Thyroid gland (tissue), 4 donors: ENCODE measurements at regions not wholly inside any gene's neighbourhood (a gene's known extent, or its start where the extent isn't known, plus 50 kb on each side); places are given as distances from the start of the nearest gene placed in this dataset.
A peak's percentile ranks its signal among the peaks of the same experiment; 100 is the strongest.
"Not testable (repeated sequence)": the region's sequence is repeated elsewhere in the genome, so short reads cannot be mapped to it uniquely, and the experiment has no call there.

Experiments
- DNase-seq, 2 donors: peaks; one replicate each; pipeline ENCODE4 v3.0.0-alpha.2; 2019
- H3K27ac ChIP-seq, 3 donors: fragments of 200-600 bp; sonication (generic); 1 replicate in 2 of 3; 2 replicates in 1 of 3; pipeline ENCODE4 v1.5.1; 2016 to 2019; ENCODE audit warnings: mild to moderate bottlenecking in 1 of 3, moderate library complexity in 1 of 3
- H3K27me3 ChIP-seq: fragments of 200-600 bp; sonication (generic); one replicate; pipeline ENCODE4 v1.5.1; 2019
- H3K36me3 ChIP-seq, 2 donors: fragments of 200-600 bp; sonication (generic); one replicate each; pipeline ENCODE4 v1.5.1; 2016 to 2019
- H3K4me1 ChIP-seq, 2 donors: fragments of 200-600 bp; sonication (generic); one replicate each; pipeline ENCODE4 v1.5.1; 2017 to 2019
- H3K4me3 ChIP-seq, 3 donors: fragments of 200-600 bp; sonication (generic); replicated peaks in 1 of 3; 1 replicate in 2 of 3; 2 replicates in 1 of 3; pipeline ENCODE4 v1.5.1; 2016; ENCODE audit warnings: mild to moderate bottlenecking in 1 of 3
- H3K9me3 ChIP-seq: fragments of 200-600 bp; sonication (generic); one replicate; pipeline ENCODE4 v1.5.1; 2017
- POLR2A ChIP-seq, 2 donors: fragments of 450-650 bp; IDR thresholded peaks; one replicate each; pipeline ENCODE4 v1.6.1; 2017; ENCODE audit warnings: antibody characterized with exemption in 2 of 2, mild to moderate bottlenecking in 2 of 2, moderate library complexity in 1 of 2
- WGBS, 2 donors: methylation state at CpG; one replicate each; pipeline ENCODE4 v1.1.5; 2017; 5-methylcytosine and 5-hydroxymethylcytosine counted together
- intact Hi-C: fragments of 100-400 bp; cut with DNase I; formaldehyde crosslinking; loops from one replicate; pipeline ENCODE4 v1.15.1; 2023

- H3K4me1 ChIP-seq, H3K9me3 ChIP-seq, H3K4me3 ChIP-seq, intact Hi-C loops, H3K27me3 ChIP-seq, H3K36me3 ChIP-seq, H3K27ac ChIP-seq: not testable (repeated sequence)
- 73 to 78% methylated on average over 3 to 4 of the region's 4 CpGs for WGBS, 2 donors
- peak in 1 of 2 donors; percentile 7 for DNase-seq
Observed at GRCh38 chr1:120357046-120357445, 57.8 kb upstream of the NBPF8 start.

GRCh38 chr1:120356170-120356569, 58.7 kb upstream of the NBPF8 start:
- H3K4me1 ChIP-seq, H3K27me3 ChIP-seq, intact Hi-C loops, H3K4me3 ChIP-seq, H3K36me3 ChIP-seq, H3K27ac ChIP-seq, H3K9me3 ChIP-seq: not testable (repeated sequence)
- WGBS, 2 donors, result 0% methylated on average over 1 of the region's 8 CpGs; no CpG with 5 or more reads in 1 of the 2 donors
- peak; percentile 25 to 34 for DNase-seq

- H3K9me3 ChIP-seq, intact Hi-C loops, H3K36me3 ChIP-seq, H3K4me3 ChIP-seq, H3K27me3 ChIP-seq, H3K4me1 ChIP-seq: not testable (repeated sequence)
- peak in 1 of 2 donors; percentile 59 for TF ChIP-seq POLR2A (IDR thresholded peaks at IDR 0.05)
- WGBS, 2 donors, result 29 to 76% methylated on average over 7 to 9 of the region's 30 CpGs
- H3K27ac ChIP-seq, result peak overlapping the region in 2 of 3 donors; percentile 49 to 87
- peak; percentile 51 to 55 for DNase-seq
Observed at GRCh38 chr1:120354618-120355184, 60.1 kb upstream of the NBPF8 start.

- Histone ChIP-seq H3K4me3 (peak overlapping the region in 1 of 3 donors; percentile 17), H3K27ac (peak overlapping the region; percentile 39 to 76 (median 70))
- H3K9me3 ChIP-seq, H3K27me3 ChIP-seq, H3K36me3 ChIP-seq, H3K4me1 ChIP-seq, intact Hi-C loops: not testable (repeated sequence)
- peak; percentile 30 to 36 for DNase-seq
- WGBS, 2 donors, result 8 to 15% methylated on average over 11 to 15 of the region's 44 CpGs
Observed at GRCh38 chr1:120342231-120343073, 72.4 kb upstream of the NBPF8 start.

GRCh38 chr1:120341756-120342155, 73.1 kb upstream of the NBPF8 start:
- intact Hi-C loops, H3K27me3 ChIP-seq, H3K9me3 ChIP-seq, H3K36me3 ChIP-seq, H3K4me1 ChIP-seq: not testable (repeated sequence)
- peak overlapping the region in 2 of 3 donors; percentile 30 to 47 for H3K4me3 ChIP-seq
- TF ChIP-seq POLR2A (IDR thresholded peaks at IDR 0.05), result peak in 1 of 2 donors; percentile 43
- WGBS, 2 donors, result 0% methylated on average over 3 to 10 of the region's 24 CpGs
- H3K27ac ChIP-seq, result peak overlapping the region in 1 of 3 donors; percentile 76
- DNase-seq, result peak; percentile 17 to 37

- H3K4me1 ChIP-seq, H3K36me3 ChIP-seq, H3K27me3 ChIP-seq, H3K9me3 ChIP-seq, intact Hi-C loops: not testable (repeated sequence)
- H3K4me3 ChIP-seq, result peak overlapping the region in 2 of 3 donors; percentile 30 to 47
- peak overlapping the region in 1 of 3 donors; percentile 76 for H3K27ac ChIP-seq
- peak; percentile 33 for DNase-seq
- TF ChIP-seq POLR2A (IDR thresholded peaks at IDR 0.05), result peak in 1 of 2 donors; percentile 63
- 0% methylated on average over 7 of the region's 78 CpGs; no CpG with 5 or more reads in 1 of the 2 donors for WGBS, 2 donors
Observed at GRCh38 chr1:120340838-120341751, 73.7 kb upstream of the NBPF8 start.

GRCh38 chr1:120315738-120316137, 99.1 kb upstream of the NBPF8 start:
- 100% methylated on average over 1 of the region's 2 CpGs; no CpG with 5 or more reads in 1 of the 2 donors for WGBS, 2 donors
- H3K9me3 ChIP-seq, H3K27me3 ChIP-seq, intact Hi-C loops, H3K36me3 ChIP-seq, DNase-seq, H3K4me1 ChIP-seq, H3K4me3 ChIP-seq, H3K27ac ChIP-seq: not testable (repeated sequence)

- intact Hi-C loops, H3K27me3 ChIP-seq, H3K4me1 ChIP-seq, H3K36me3 ChIP-seq, H3K9me3 ChIP-seq, DNase-seq, H3K4me3 ChIP-seq, H3K27ac ChIP-seq: not testable (repeated sequence)
- no CpG with 5 or more reads among the region's 2 CpGs for WGBS, 2 donors
Observed at GRCh38 chr1:120311930-120312329, 102.9 kb upstream of the NBPF8 start.

- DNase-seq, H3K9me3 ChIP-seq, H3K4me1 ChIP-seq, H3K27ac ChIP-seq, H3K36me3 ChIP-seq, H3K27me3 ChIP-seq, intact Hi-C loops, H3K4me3 ChIP-seq: not testable (repeated sequence)
- no CpG with 5 or more reads among the region's 1 CpG for WGBS, 2 donors
Observed at GRCh38 chr1:120308940-120309578, 105.8 kb upstream of the NBPF8 start.

GRCh38 chr1:120305046-120305445, 109.8 kb upstream of the NBPF8 start:
- DNase-seq, H3K4me1 ChIP-seq, H3K9me3 ChIP-seq, H3K36me3 ChIP-seq, H3K4me3 ChIP-seq, H3K27ac ChIP-seq, H3K27me3 ChIP-seq, intact Hi-C loops: not testable (repeated sequence)
- no CpG with 5 or more reads among the region's 3 CpGs for WGBS, 2 donors

GRCh38 chr1:120304341-120304740, 110.5 kb upstream of the NBPF8 start:
- H3K27ac ChIP-seq, H3K4me3 ChIP-seq, H3K27me3 ChIP-seq, intact Hi-C loops, H3K4me1 ChIP-seq, H3K9me3 ChIP-seq, H3K36me3 ChIP-seq, DNase-seq: not testable (repeated sequence)
- WGBS, 2 donors, result no CpG with 5 or more reads among the region's 2 CpGs
